Stimulated activated CD4-positive, alpha-beta T cell treated with anti-CD3 and anti-CD28 coated beads, TNF-alpha, amount 100 ng/mL, for 48 hours (primary cell): ENCODE measurements at regions not wholly inside any gene's neighbourhood (a gene's known extent, or its start where the extent isn't known, plus 50 kb on each side); places are given as distances from the start of the nearest gene placed in this dataset.
"Not testable (repeated sequence)": the region's sequence is repeated elsewhere in the genome, so short reads cannot be mapped to it uniquely, and the experiment has no call there.

ENCODE experiments used
- DNase-seq, 3 donors: peaks; one replicate each; pipeline ENCODE4 v3.0.0-alpha.2; 2020; ENCODE audit warnings: low read depth in 3 of 3

DNA sequence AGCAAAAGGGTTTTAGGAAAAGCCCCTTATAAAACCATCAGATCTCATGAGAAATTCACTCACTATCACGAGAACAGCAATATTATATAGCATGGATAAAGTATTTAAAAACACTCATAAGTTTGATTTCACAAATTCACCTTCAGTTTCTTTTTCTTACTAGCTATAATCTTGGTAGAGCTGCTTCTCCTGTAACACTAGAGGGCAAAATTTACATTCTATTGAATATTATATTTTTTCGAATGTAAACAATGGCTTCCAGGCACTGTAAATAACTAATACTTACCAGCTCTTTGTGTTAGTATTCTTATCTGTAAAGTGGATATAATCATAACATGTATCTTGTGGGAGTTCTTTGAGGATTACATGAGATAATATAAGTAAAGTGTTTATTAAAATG lies 259.6 kb downstream of the CCER1 start:
- DNase-seq, result no peak

DNA sequence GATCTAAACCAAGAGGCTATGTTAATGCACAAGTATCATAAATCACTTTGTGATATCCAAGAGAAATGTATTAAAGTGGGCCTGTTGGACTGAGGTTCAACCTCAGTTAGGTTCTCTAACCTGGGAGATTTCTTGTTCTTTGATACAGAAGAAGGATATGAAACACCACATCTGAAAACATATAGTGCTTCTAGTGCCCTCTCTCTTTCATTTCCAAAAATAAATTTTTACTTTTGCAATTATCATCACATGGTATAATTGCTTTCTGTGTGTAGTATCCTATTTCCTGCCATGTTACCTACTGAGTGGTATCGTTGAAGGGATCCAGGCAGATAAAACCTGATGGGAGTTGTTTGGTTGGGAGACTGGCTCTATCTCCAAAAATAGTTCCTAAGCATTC lies 264.9 kb downstream of the CCER1 start:
- no peak for DNase-seq

DNA sequence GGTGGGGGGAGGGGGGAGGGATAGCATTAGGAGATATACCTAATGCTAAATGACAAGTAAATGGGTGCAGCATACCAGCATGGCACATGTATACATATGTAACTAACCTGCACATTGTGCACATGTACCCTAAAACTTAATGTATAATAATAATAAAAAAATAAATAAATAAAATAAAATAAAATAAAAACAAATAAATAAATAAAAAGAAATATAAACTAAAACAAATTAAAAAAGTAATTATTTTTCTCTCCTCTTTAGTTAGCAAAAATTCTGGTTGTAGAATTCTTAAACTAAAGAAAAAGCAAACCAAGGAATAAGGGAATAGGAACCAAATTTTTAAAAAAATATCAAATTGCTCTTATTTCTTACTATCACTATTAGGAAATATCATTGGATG lies 267.3 kb downstream of the CCER1 start:
- not testable (repeated sequence) for DNase-seq

DNA sequence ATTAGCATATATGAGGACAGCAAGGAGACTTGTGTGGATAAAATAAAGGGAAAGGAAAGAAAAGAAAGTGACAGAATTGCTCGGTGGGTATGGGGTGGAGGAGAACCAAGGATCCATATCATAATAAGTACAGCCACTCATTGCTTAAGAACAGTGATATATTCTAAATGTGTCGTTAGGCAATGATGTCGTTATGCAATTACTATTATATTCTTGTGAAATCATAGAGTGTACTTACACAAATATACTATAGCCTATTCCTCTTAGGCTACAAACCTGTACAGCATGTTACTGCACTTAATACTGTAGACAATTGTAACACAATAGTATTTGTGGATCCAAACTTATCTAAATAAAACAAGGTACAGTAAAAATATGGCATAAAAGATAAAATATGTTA lies 271.1 kb downstream of the CCER1 start:
- no peak for DNase-seq

DNA sequence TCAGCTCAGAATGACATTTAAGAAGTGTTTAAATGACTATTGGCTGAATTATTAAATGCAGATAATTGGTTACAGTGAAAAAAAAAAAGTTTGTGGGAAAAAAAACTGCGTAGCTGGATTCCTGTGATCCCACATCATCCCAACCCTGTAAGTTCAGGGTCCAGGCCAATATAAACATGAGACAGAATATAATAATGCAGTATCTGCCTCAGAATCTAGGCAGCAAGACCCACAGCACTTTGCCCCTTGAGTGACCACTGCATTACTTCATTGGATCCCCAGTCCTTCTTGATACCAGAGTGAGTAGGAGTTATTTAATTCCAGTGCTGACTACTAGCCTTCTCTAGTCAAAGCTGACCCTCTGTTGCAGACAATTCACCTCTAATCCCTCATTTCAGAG lies 272.6 kb downstream of the CCER1 start:
- no peak for DNase-seq

DNA sequence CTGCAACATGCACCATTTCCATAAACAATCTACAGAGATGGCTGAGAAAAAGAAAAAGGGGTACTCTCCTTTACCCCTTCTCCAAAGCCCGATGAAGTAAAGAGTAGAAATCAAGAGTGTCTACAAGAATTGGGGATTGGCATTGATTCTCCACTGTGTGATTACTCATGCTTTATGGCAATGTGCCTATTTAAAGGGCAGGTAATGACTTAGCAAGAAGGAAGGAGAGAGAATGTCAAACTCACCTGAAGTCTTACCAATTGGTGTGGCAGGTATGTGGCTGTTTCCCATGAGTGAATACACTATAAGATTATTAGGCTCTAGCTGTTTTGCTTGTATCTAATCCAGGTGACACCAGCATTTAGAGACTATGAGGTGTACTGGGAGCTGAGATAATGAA lies 275.3 kb downstream of the CCER1 start:
- DNase-seq, result no peak

DNA sequence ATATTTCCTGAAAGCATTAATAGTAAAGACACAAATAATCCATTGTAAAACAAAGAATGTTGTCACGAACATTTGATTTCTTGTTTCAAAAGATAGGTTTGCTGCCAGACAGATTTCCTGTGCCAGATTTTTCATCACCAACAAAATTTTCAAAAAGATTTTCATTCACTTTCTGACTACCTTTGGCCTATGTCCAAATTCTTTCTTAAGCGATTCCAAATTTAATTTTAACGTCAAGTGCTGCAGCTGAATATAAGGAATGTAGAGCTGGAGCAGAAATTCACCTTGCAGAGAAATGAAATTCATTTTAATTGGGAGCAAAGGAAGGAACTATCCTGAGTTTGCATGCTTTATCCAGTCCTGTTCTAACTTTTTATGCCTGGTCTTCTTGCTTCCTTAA lies 277.4 kb downstream of the CCER1 start:
- DNase-seq, result no peak

DNA sequence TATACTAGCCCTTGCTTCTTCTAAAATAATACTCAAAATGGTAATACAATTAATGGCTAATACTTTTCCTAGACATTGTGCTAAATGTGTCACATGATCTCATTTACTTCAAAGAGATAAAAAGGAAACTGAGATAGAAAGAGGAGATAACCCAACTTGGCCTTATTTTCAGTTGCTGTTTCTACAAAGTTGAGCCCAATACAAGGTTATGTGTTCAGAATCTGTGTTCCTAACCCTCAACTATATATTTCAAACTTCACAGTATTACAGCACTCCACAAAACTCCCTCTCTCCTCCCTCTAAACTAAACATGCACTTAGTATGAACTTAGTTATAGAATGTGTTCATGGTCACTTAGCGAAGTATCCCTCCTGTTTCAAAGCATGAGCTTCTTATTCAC lies 277.9 kb downstream of the CCER1 start:
- DNase-seq, result no peak

DNA sequence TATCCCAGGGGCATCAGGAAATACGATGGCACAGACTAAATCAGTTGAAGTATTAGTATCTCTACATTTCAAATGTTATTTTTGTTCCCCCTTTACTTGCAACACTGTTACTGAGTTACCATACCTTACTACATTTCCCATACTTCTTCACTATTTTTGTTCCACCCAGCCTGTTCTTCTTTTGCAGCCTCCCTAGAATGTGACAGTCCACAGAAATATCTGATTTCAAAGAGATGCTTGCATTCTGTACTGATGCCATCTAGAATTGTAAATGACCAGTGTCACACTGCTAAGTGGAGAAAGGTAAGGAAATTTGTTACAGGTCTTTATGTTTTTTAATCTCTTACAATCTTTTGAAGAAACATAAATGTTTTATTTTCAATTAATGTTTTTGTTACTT lies 279.9 kb downstream of the CCER1 start:
- DNase-seq, result no peak

DNA sequence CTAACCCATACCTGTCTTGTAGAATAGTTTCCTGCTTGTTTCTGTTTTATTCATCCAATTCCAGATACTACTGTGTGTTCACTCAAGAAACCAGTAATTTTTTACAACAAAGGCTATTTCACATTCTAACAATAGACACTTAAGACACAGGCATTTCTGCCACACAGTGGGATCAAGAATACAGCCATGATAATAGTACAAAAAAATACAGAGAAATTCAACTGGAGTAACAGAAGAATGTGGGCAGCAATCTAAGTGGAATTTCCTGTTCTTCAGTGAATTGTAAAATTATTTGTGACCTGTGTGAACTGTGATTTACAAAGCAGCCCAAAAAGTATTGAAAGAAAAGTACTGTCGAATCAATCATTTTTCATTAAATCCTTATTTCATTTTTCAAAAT lies 282.9 kb downstream of the CCER1 start:
- DNase-seq, result no peak

DNA sequence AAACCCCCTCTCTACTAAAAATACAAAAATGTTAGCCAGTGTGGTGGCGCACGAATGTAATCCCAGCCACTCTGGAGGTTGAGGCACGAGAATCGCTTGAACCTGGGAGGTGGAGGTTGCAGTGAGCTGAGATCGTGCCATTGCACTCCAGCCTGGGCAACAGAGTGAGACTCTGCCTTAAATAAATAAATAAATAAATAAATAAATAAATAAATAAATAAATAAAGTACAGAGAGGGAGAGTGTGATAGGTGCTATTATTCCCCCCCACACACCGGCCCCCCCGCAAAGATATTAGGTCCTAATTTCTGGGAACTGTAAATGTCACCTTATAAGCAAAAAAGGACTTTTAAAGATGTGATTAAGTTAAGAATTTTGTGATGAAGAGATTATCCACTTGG lies 291.0 kb downstream of the CCER1 start:
- not testable (repeated sequence) for DNase-seq

DNA sequence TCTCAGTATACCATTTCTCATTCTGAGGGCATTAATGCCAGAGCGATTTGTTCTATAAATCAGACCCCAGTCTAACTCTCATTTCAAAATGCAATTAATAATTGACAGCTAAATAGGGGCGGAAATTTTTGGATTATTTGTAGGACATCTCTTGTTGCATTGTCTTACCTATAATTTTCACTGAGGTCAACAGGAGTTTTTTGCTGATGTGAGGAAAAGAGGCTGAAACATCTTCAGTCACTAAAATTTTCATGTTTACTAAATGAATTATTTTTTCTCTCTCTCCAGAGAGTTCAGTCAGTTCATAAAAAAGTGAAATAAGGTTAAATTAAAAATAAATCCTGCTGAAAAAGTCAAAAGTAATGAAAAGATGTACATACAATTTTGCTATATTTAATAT lies 295.9 kb downstream of the CCER1 start:
- no peak for DNase-seq

DNA sequence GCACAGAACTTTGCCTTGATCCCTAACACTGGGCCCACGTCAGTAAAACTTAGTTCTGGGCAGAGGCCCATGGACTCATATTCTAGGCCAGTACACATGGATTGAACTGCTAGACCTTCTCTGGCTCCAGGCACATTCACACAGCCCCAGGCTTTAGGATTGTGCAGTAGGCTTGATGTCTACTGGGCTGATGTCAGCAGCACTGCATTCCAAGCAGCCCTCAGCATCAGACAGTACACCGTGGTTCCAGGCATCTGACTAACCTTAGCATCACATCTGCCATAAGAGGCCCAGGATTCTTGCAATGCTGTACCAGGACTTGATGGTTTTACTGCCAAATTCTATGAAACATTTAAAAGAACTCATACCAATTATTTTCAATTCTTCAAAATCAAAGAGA lies 301.9 kb downstream of the CCER1 start:
- DNase-seq, result no peak

DNA sequence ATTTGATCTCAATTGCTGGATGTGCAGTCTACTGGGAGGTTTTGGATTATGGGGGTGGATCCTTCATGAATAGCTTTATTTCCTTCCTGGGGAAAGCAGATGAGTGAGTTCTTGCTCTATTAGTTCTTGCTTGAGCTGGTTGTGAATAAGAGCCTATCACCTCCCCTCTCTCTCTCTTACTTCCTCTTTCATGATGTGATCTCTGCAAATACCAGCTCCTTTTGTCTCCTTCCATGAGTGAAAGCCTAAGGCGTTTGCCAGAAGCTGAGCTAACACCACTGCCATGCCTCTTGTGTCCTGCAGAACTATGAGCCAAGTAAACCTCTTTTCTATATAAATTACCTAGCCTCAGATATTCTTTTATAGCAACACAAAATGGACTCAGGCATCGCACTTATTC lies 302.7 kb downstream of the CCER1 start:
- no peak for DNase-seq

DNA sequence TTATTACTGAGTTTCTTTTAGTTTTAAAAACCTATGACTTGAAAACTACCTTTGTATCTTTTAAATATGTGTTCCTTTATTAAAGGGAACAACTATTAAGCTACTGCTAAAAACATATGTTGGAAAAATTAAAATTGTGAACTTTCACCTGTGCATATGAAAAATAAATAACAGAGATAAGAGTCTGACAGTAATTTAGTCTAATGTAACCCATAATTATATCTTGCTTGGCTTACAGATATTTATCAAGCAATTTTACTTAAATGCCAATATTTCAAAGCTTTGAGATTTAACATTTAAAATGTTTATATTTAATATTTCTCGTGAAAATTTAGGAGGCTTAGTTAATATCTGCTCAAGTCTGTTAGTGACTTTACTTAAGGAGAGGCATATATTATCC lies 309.8 kb downstream of the CCER1 start:
- DNase-seq, result no peak

DNA sequence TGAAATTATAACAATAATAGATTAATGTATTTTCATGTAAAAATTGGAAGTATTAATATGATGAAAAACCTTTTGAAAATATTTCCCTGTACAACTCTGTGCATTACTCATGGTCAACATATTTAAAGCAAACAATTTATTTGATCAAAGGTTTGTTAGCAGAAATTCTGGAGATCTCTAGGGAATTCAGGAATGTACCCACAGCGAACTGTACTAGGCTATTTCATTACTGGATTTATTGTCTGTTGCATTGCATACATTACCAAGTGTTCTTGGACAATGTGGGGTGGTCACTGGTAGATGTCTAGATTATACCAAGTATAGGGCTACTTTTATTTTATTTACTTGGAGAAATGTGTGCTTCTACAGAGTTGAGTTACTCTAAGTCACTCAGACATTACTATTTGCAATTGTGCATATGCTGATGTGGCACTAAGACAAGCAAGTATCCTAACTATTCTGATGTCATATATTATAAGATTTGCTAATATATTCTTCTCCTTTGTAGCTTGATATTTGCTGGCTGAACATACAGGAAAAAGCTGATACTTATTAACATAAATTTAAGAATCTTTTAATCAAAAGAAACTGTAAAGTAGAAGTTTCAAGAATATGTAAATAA lies 323.3 kb downstream of the CCER1 start:
- no peak for DNase-seq

DNA sequence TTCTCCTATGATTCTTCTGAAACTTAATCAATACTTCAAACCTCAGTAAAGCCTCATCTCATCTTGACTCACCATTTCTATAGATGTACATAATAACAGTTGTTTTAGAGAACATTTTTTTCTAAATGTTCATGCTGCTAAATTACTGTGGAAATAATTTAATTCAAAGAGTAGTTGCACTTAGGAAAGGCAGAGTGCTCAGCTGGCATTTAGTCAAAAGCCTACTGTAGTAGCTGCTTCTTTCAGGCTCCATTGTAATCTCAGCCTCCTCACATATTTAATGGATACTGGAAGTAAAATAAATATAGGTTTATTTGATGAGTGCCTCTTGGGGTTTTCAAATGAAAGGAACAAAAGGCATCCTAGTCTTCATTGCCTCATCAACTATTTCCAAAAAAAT lies 325.0 kb downstream of the CCER1 start:
- no peak for DNase-seq

DNA sequence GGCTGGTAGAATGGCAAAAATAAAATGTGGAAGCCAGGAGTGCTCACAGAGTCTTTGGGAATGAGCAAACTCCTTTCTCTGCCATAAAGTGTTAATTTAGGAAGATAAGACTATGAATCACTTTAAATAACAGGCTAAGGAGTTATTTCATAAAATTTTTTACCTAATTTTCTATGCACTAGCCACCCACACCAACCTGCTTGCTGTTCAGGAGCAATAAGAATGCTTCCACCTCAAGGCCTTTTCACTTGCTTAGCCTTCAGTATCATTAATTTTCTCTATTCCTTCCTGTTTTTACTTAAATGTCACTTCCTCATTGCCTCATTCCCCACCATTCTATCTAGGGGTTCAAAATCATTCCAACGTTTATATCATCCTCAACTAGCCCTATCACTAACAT lies 326.8 kb downstream of the CCER1 start:
- no peak for DNase-seq

DNA sequence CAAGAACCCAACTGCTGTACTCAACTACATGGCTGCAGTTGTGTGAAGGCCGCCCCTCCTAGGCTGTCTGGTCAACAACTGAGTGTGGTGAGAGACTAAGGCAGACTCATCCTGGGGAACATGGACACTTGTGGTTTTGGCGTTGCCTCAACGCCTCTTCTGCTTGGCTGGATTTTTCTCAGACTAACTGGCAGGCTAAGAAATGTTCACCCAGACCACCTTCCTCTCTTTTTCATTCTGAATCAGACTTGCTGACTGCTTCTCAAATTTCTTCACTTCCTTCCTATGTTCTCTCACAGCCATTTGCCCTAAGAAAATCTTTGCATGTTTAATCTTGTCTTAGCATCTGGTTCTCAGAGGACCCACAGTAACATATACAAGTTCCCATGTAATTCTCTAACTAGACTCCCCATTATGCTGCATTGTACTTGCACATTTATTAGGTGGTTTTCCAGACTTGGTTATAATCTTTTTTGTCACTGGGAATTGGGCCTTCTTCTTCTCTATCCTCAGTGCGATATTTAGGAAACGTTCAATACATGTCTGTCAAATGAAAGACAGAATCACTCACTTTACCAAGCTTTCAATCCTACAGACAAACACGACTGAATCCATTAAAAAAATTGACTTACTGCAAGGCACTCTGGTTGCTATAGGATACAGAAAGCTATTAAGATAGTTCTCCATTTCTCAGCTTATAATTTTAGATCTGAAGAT lies 327.6 kb downstream of the CCER1 start:
- no peak for DNase-seq

DNA sequence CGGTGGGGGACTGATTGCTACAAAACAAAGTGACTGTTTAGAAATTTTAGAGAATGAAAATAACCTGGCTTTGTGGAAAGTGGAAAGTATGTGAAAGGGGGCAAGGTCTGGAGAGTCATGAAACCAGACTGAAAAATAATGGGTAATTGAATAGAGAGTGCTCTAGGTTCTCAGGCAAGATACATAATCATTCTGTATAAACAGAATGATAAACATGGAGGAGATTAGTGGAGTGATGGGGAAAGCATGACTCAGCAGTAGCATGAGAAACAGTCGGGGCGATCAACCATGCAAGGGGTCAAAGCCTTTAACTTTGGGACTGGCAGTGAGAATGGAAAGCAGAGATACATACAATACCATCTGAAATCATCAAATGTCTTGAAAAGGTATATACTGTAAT lies 332.5 kb downstream of the CCER1 start:
- DNase-seq, result no peak

DNA sequence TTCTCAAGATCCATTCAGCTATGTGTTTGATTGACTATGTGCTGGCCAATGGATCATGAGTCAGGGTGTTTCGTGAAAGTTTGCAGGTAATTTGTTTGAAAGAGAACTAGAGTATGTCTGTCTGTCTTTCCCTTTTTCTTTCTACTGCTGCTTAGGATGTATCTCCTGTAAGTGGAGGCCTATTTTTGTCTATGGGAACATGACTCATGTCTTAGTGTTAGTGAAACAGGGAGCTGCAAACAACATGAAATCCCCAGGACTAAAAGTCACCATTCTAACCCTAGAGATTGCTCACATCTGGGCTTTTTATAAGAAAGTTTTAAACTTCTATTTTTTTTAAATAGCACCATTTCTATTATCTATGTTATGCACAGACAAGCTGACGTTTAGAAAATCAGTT lies 333.0 kb downstream of the CCER1 start:
- DNase-seq, result no peak

DNA sequence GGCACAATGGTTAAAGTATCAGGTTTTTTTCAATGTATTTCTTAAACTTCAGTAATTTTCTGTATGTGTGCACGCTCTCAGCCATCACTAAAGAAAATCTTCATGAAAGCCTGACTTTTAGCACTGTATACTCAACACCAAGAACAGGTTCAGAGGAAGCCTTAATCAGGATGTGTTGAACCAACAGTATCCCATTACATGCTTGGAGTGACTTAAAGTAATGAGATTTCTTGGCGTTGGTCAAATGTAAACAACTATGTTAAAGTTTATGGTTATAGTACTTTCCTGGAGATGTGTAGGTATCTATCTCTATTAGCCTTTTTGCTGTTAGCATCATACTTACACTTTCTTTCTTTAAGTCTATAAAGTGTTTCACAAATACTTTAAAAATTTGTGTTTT lies 335.0 kb downstream of the CCER1 start:
- no peak for DNase-seq

DNA sequence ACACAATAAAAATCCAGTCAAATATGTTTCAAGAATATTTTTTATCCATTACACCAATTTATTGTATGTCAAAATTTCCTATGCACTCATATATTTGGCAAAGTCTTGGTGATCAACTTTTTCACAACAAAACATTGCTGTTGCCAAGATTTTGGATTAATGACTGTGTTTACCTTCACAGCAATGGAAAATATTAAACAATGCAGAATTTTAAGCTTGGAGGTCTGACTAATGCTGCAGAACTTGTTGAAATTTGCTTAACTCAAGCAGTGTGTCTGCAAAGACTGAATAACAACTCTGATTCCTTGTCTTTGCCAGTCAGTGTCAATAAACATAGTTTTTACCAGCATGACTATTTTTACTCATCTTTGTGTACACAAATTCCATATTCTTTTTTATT lies 336.4 kb downstream of the CCER1 start:
- DNase-seq, result no peak

DNA sequence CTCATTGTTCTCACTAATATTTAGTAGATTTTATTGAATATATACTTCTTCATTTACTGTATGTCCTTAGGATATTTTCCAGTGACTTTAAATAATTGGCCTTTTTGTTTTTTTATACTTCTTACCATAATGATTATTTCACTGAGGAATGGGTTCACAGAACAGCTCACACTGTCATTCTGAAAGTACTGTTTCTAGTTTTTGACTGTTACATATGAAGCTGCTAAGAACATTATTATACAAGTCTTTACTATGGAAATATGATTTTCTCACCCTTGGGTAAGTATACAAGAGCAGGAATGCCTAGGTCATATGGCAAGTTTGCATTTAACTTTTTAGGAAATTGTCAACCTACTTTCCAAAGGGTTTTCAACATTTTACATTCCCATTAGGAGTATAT lies 343.1 kb downstream of the CCER1 start:
- no peak for DNase-seq
